ENCODE measurements at regions not wholly inside any gene's neighbourhood (a gene's known extent, or its start where the extent isn't known, plus 50 kb on each side); places are given as distances from the start of the nearest gene placed in this dataset.

DNA sequence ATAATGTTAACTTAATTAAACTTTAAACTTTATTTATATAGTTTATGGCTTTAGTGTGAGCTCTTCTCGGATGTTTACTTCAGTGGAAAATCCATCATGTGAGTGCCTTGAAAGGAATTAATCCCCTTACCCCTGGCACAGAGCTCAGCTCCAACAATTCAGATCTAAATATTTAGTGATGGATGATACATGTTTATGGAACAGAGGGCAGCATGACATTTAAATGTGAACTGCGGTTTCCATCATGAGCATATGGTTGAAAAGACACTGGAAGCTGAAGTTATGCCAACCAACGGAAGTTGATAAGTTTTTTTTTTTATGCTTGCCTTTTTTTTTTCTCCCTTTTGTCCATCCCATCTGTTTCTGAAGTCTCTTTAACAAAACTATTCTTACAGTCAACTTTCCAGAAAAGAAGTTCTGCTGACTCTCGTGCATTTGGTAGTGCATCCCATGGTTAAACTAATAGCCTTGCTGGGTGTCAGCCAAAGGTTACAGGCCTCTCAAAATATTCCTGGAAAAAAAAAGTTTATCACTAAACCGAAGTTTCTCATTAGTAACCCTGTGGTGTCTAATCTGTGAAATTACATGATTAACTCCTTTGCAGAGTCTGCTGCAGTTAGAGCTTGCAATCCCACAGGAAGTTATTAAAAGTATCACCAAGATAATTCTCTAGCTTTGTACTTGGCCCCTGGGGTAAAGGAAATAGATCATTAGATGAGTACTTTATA, 243.9 kb upstream of the TCF21 start (continued):
- no peak for TF ChIP-seq RXRA (IDR thresholded peaks at IDR 0.05; ENCODE audit: insufficient read depth, low read depth, low read length)

Data from H1 (cell line).